Karpas-422 (cell line): ENCODE measurements at regions not wholly inside any gene's neighbourhood (a gene's known extent, or its start where the extent isn't known, plus 50 kb on each side); places are given as distances from the start of the nearest gene placed in this dataset.

Experiments
- DNase-seq: peaks from one replicate; pipeline ENCODE4 v3.0.0-alpha.2; 2015
- H2AFZ ChIP-seq: fragments of 200-600 bp; sonication (generic); 2 replicates; pipeline ENCODE4 v1.6.1; 2014; ENCODE audit warnings: antibody characterized with exemption, low read length, mixed read lengths
- H3K27ac ChIP-seq: fragments of 200-600 bp; sonication (generic); 2 replicates; pipeline ENCODE4 v1.5.1; 2014; ENCODE audit warnings: mild to moderate bottlenecking, low read length, moderate library complexity
- H3K27me3 ChIP-seq: fragments of 200-600 bp; sonication (generic); 2 replicates; pipeline ENCODE4 v1.6.1; 2014; ENCODE audit warnings: low read length, mixed read lengths
- H3K36me3 ChIP-seq: fragments of 200-600 bp; sonication (generic); 2 replicates; pipeline ENCODE4 v1.6.1; 2014; ENCODE audit warnings: low read length, mixed read lengths; ENCODE audit not compliant: insufficient read depth
- H3K4me1 ChIP-seq: fragments of 200-600 bp; sonication (generic); 2 replicates; pipeline ENCODE4 v1.6.1; 2014; ENCODE audit warnings: mild to moderate bottlenecking, low read length, mixed read lengths
- H3K4me2 ChIP-seq: fragments of 200-600 bp; sonication (generic); 2 replicates; pipeline ENCODE4 v1.6.1; 2014; ENCODE audit warnings: low read length, low read depth, mild to moderate bottlenecking; ENCODE audit not compliant: poor library complexity, severe bottlenecking
- H3K4me3 ChIP-seq: fragments of 200-600 bp; sonication (generic); 2 replicates; pipeline ENCODE4 v1.5.1; 2014; ENCODE audit warnings: mild to moderate bottlenecking, antibody characterized with exemption, low read length, mixed read lengths
- H3K79me2 ChIP-seq: fragments of 200-600 bp; sonication (generic); 2 replicates; pipeline ENCODE4 v1.6.1; 2014; ENCODE audit warnings: mild to moderate bottlenecking, low read length, mixed read lengths
- H3K9ac ChIP-seq: fragments of 200-600 bp; sonication (generic); 2 replicates; pipeline ENCODE4 v1.6.0; 2014; ENCODE audit warnings: low read length
- H3K9me2 ChIP-seq: fragments of 200-600 bp; sonication (generic), shearing (Covaris generic); replicated peaks from 2 replicates; pipeline ENCODE4 v1.6.0; 2014; ENCODE audit warnings: mild to moderate bottlenecking, low read length, moderate library complexity; ENCODE audit not compliant: insufficient read depth
- H3K9me3 ChIP-seq: fragments of 300-700, 200-600 bp; sonication (generic); 2 replicates; pipeline ENCODE4 v1.6.1; 2014; ENCODE audit warnings: low read length, mixed read lengths
- H4K20me1 ChIP-seq: fragments of 200-600 bp; sonication (generic); 2 replicates; pipeline ENCODE4 v1.6.1; 2014; ENCODE audit warnings: mild to moderate bottlenecking, antibody characterized with exemption, low read length, low read depth; ENCODE audit not compliant: insufficient read depth

DNA sequence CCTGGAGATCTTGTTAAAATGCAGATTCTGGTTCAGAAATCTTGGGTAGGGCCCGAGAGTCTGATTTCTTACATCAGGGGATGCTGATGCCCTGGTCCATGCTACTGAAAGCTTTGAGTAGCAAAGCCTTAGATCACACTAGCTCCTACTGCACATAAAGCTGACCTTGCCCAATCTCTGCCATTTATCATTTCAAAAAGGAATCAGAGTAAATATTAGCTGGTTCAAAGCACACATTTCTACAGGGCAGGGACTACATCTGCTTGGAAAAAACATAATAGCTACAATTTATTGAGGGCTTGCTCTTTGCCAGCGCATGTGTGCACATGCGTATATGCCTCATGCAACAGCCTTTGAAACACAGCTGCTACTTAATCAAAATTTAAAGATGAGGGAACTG is 440.4 kb upstream of the ARID1B start:
- H3K9me3 ChIP-seq, result no peaks in the 10 kb centered on the region
- no peak for DNase-seq
- H3K79me2 ChIP-seq, result no peaks in the 10 kb centered on the region
- H4K20me1 ChIP-seq, result no peaks in the 10 kb centered on the region
- no peak overlapping the region for H3K9ac ChIP-seq
- no peaks in the 10 kb centered on the region for H3K9me2 ChIP-seq
- no peak overlapping the region for H3K4me3 ChIP-seq
- 0 out of 2 replicates have a peak, but pooled peaks cover 3% of the 10 kb centered on the region for H3K27me3 ChIP-seq
- H3K4me2 ChIP-seq, result no peak overlapping the region
- no peak overlapping the region for H3K27ac ChIP-seq
- no peaks in the 10 kb centered on the region for H3K4me1 ChIP-seq
- no peak overlapping the region for H2AFZ ChIP-seq
- H3K36me3 ChIP-seq, result no peaks in the 10 kb centered on the region

DNA sequence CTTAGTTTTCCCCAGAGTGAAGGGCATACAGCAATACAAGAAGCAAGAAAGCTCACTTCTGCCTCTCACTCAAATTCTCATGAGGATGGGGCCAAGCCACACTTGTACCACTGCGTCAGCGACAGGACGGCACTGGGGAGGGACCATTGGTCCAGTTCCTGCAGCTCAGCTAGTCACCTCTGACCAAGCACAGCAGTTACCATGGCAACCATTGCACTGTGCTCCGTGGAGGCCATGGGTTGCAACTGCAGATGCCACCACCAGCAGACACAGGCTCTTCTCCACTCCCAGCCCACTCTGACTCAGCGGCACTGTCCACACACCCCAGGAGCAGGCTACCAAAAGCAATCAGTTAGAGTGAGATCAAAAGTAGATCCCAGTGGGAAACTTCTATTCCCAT is 441.1 kb upstream of the ARID1B start:
- Histone ChIP-seq H2AFZ (no peak overlapping the region), H3K79me2 (no peaks in the 10 kb centered on the region), H3K9ac (no peak overlapping the region), H3K4me3 (no peak overlapping the region), H3K9me2 (no peaks in the 10 kb centered on the region), H3K27ac (no peak overlapping the region), H4K20me1 (no peaks in the 10 kb centered on the region), H3K4me1 (no peaks in the 10 kb centered on the region), H3K9me3 (no peaks in the 10 kb centered on the region), H3K27me3 (0 out of 2 replicates have a peak, but pooled peaks cover 3% of the 10 kb centered on the region), H3K4me2 (no peak overlapping the region), H3K36me3 (no peaks in the 10 kb centered on the region)
- no peak for DNase-seq

DNA sequence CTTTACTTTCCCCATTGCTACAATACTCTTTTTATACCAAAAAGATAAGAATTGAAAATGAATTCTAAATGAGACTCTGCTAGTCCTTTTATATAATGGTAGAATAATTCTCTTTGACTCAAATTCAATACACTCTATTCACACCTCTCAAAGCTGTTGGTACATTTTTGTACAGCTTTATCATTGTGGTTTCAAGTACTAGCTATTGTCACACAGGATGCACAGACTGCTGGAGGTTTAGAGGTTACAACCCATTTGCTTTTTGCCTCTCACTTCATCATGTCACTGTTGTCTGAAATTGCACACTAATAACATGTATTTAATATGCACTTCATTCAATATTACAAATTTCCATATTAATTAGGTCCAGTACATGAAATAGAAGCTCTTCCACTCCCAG is 442.2 kb upstream of the ARID1B start:
- H3K9me3 ChIP-seq, result no peaks in the 10 kb centered on the region
- H3K4me1 ChIP-seq, result no peaks in the 10 kb centered on the region
- no peak overlapping the region for H3K9ac ChIP-seq
- H3K4me3 ChIP-seq, result no peak overlapping the region
- no peak overlapping the region for H3K4me2 ChIP-seq
- H3K36me3 ChIP-seq, result no peaks in the 10 kb centered on the region
- H3K9me2 ChIP-seq, result no peaks in the 10 kb centered on the region
- H3K79me2 ChIP-seq, result no peaks in the 10 kb centered on the region
- no peak overlapping the region for H3K27ac ChIP-seq
- no peaks in the 10 kb centered on the region for H4K20me1 ChIP-seq
- 0 out of 2 replicates have a peak, but pooled peaks cover 3% of the 10 kb centered on the region for H3K27me3 ChIP-seq
- H2AFZ ChIP-seq, result no peak overlapping the region
- no peak for DNase-seq

DNA sequence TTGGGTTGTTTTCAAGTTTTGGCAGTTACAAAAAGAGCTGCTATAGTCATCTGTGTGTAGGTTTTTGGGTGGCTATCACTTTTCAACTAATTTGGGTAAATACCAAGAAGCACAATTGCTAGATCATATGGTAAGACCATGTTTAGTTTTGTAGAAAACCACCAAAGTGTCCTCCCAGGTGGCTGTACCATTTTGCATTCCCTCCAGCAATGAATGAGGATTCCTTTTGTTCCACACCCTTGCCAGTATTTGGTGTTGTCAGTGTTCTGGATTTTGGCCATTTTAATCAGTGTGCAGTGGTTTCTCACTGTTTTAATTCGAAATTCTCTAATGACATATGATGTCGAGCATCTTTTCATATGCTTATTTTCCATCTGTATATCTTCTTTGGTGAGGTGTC is 457.5 kb upstream of the ARID1B start:
- Histone ChIP-seq H3K9ac (no peak overlapping the region), H3K4me3 (no peak overlapping the region), H3K27ac (no peak overlapping the region), H3K4me2 (no peak overlapping the region), H3K27me3 (no peaks in the 10 kb centered on the region), H3K4me1 (no peaks in the 10 kb centered on the region), H3K9me3 (no peaks in the 10 kb centered on the region), H3K9me2 (no peaks in the 10 kb centered on the region), H3K79me2 (no peaks in the 10 kb centered on the region), H2AFZ (no peak overlapping the region), H4K20me1 (no peaks in the 10 kb centered on the region), H3K36me3 (no peaks in the 10 kb centered on the region)
- no peak for DNase-seq

DNA sequence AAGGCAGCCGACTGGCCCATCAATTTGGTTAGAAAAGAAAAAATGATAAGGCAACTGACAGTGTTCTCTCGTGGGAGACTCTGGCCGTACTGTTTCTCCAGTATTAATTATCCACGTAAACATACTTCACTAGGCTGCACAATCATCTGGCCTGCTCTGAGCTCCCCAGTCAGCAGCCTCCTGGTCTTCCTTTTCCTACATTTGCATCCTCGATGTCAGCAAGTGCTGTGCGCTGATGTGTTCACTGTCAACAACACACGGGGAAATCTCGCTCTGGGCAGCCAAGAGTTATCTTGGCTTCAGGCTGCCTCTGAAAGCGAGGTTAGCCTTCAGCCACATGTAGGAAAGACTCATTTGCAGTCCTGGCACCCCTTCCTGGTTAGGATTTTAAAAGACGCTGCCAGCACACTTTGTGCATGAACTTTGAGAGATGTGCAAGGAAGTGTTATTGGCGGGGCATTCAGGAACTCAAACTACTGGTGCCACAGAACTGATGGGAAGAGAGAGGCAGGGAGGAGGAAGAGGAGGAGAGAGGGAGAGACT is 460.5 kb upstream of the ARID1B start:
- Histone ChIP-seq H4K20me1 (no peaks in the 10 kb centered on the region), H3K27ac (no peak overlapping the region), H3K9me3 (no peaks in the 10 kb centered on the region), H3K36me3 (no peaks in the 10 kb centered on the region), H3K4me3 (no peak overlapping the region), H3K79me2 (no peaks in the 10 kb centered on the region), H3K9ac (no peak overlapping the region), H3K4me2 (no peak overlapping the region), H3K4me1 (no peaks in the 10 kb centered on the region), H3K9me2 (no peaks in the 10 kb centered on the region), H3K27me3 (no peaks in the 10 kb centered on the region), H2AFZ (no peak overlapping the region)
- DNase-seq, result no peak

DNA sequence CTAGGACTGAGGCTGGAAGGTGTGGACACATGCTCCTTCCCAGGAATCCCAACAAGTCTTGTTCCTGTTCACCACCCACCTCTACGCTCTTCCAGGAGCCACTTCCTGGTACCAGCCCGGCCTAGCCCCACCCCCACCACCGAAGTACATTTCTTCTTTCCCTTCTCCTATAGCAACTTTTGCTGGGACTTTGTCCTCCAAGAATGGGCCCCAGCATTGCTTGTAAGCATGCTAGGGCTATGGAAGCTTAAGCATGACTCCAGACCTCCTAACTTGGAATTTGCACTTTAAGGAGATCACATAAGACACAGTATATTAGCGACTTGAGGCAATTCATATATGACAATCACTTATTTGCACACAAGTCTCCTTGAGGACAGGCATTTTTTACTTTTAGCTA is 462.0 kb upstream of the ARID1B start:
- no peak for DNase-seq
- no peaks in the 10 kb centered on the region for H4K20me1 ChIP-seq

DNA sequence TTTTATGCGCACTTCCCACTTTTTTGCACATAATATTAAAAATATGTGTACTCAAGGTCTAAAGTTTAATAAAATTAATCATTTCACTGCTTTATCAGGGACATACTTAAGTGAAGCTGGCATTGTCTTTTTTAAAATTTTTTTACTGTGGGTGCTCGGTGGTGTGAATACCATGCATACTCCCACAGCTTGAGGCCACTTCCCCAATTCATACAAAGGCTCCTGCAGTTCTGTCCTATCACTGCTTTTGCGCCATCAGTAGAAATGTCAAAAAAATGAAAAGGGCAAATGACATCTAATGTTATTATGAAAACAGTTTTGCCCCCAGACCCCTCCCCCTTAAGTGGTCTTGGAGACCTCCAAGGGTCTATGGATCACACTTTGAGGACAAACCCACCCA is 464.1 kb upstream of the ARID1B start:
- Histone ChIP-seq H3K79me2 (no peaks in the 10 kb centered on the region), H3K27me3 (no peaks in the 10 kb centered on the region), H3K36me3 (no peaks in the 10 kb centered on the region), H3K9me2 (no peaks in the 10 kb centered on the region), H2AFZ (no peak overlapping the region), H3K4me1 (no peaks in the 10 kb centered on the region), H3K4me3 (no peak overlapping the region), H4K20me1 (no peaks in the 10 kb centered on the region), H3K4me2 (no peak overlapping the region), H3K9ac (no peak overlapping the region), H3K9me3 (no peaks in the 10 kb centered on the region), H3K27ac (no peak overlapping the region)
- DNase-seq, result no peak

More for the DNA sequence above, 462.0 kb upstream of the ARID1B start:
- H3K4me3 ChIP-seq, result no peak overlapping the region
- H3K9me3 ChIP-seq, result no peaks in the 10 kb centered on the region
- H3K79me2 ChIP-seq, result no peaks in the 10 kb centered on the region
- H3K27ac ChIP-seq, result no peak overlapping the region
- no peak overlapping the region for H2AFZ ChIP-seq
- no peaks in the 10 kb centered on the region for H3K4me1 ChIP-seq
- H3K36me3 ChIP-seq, result no peaks in the 10 kb centered on the region
- H3K9ac ChIP-seq, result no peak overlapping the region
- H3K27me3 ChIP-seq, result no peaks in the 10 kb centered on the region
- H3K9me2 ChIP-seq, result no peaks in the 10 kb centered on the region
- H3K4me2 ChIP-seq, result no peak overlapping the region

DNA sequence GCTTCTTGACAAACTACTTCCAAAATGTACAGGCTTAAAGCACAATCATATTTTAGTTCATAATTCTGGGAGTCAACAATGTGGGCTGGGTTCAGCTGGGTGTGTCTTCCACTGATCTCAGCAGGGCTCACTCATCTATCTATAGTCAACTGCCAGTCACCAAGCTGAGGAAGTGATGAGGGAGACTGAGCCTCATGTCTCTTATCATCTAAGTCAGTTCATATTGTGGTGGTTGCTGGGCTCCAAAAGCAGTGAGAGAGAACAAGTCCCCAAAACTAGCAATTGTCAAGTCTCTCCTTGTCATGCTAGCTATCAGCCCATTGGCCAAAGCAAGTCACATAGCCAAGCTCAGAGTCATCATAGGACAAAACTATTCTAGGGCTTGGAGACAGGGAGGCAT is 465.9 kb upstream of the ARID1B start:
- Histone ChIP-seq H2AFZ (no peak overlapping the region), H3K4me3 (no peak overlapping the region), H3K9ac (no peak overlapping the region), H3K9me3 (no peaks in the 10 kb centered on the region), H3K27ac (no peak overlapping the region), H3K4me2 (no peak overlapping the region), H3K4me1 (no peaks in the 10 kb centered on the region), H3K79me2 (no peaks in the 10 kb centered on the region), H4K20me1 (no peaks in the 10 kb centered on the region), H3K9me2 (no peaks in the 10 kb centered on the region), H3K27me3 (no peaks in the 10 kb centered on the region), H3K36me3 (no peaks in the 10 kb centered on the region)
- no peak for DNase-seq

DNA sequence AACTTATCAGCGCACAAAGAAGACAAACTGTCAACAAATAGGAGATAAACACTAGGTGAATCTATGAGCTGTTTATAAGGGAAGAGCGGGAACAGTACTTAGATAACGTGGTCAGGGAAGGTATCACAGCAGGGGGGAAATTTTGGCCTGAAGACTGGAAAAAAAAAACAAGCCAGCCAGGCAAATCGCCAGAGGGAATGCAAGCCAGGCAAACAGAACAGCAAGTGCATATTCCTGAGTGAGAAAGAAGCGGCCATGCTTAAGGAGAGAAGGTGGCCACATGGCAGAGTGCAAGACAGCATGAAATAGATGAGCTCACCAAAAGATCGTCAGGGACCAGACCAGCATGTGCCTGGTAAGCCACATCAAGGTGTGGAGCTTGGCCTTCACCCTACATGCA is 466.5 kb upstream of the ARID1B start:
- Histone ChIP-seq H3K9ac (no peak overlapping the region), H3K4me1 (no peaks in the 10 kb centered on the region), H2AFZ (no peak overlapping the region), H3K36me3 (no peaks in the 10 kb centered on the region), H3K79me2 (no peaks in the 10 kb centered on the region), H3K4me2 (no peak overlapping the region), H3K27me3 (no peaks in the 10 kb centered on the region), H4K20me1 (no peaks in the 10 kb centered on the region), H3K27ac (no peak overlapping the region), H3K9me2 (no peaks in the 10 kb centered on the region), H3K4me3 (no peak overlapping the region), H3K9me3 (no peaks in the 10 kb centered on the region)
- DNase-seq, result no peak
